Liver (tissue), 8 donors: ENCODE measurements at regions not wholly inside any gene's neighbourhood (a gene's known extent, or its start where the extent isn't known, plus 50 kb on each side); places are given as distances from the start of the nearest gene placed in this dataset.

Source experiments
- DNase-seq: peaks from one replicate; pipeline ENCODE4 v3.0.0-alpha.2; 2017; ENCODE audit warnings: low spot score
- H3K27ac ChIP-seq, 2 donors: one replicate each; pipeline ENCODE4 v1.7.0; 2013; ENCODE audit warnings: inconsistent platforms in 2 of 2, low read length in 2 of 2, control low read depth in 1 of 2, low read depth in 1 of 2, mild to moderate bottlenecking in 1 of 2
- H3K27me3 ChIP-seq, 4 donors: one replicate each; pipeline versions ENCODE4 v1.6.1 to v1.7.0; 2013; ENCODE audit warnings: low read length in 3 of 4, inconsistent platforms in 1 of 4, mild to moderate bottlenecking in 1 of 4, moderate library complexity in 1 of 4; ENCODE audit not compliant: control insufficient read depth in 4 of 4, insufficient read depth in 4 of 4
- H3K36me3 ChIP-seq, 4 donors: one replicate each; pipeline versions ENCODE4 v1.6.1 to v1.7.0; 2013; ENCODE audit warnings: low read length in 3 of 4, mild to moderate bottlenecking in 3 of 4, low read depth in 1 of 4, moderate library complexity in 1 of 4; ENCODE audit not compliant: control insufficient read depth in 4 of 4, insufficient read depth in 3 of 4
- H3K4me1 ChIP-seq, 4 donors: one replicate each; pipeline versions ENCODE4 v1.6.1 to v1.7.0; 2013; ENCODE audit warnings: low read length in 3 of 4, mild to moderate bottlenecking in 3 of 4, moderate library complexity in 1 of 4; ENCODE audit not compliant: control insufficient read depth in 4 of 4, insufficient read depth in 4 of 4
- H3K4me3 ChIP-seq, 3 donors: one replicate each; pipeline versions ENCODE4 v1.6.1 to v1.7.0; 2013; ENCODE audit warnings: low read length in 3 of 3, control low read depth in 1 of 3, low read depth in 1 of 3, mild to moderate bottlenecking in 1 of 3
- H3K9ac ChIP-seq, 2 donors: one replicate each; pipeline ENCODE4 v1.7.0; 2013; ENCODE audit warnings: low read length in 2 of 2, mild to moderate bottlenecking in 2 of 2, moderate library complexity in 2 of 2, control low read depth in 1 of 2, low read depth in 1 of 2
- H3K9me3 ChIP-seq, 4 donors: one replicate each; pipeline versions ENCODE4 v1.6.1 to v1.7.0; 2013; ENCODE audit warnings: low read length in 3 of 4; ENCODE audit not compliant: control insufficient read depth in 4 of 4
- ATF3 ChIP-seq: IDR thresholded peaks from 2 replicates; pipeline ENCODE4 v1.6.1; 2016; ENCODE audit warnings: antibody characterized with exemption
- CTCF ChIP-seq: fragments of 150-350 bp; IDR thresholded peaks from 2 replicates; pipeline ENCODE4 v1.5.1; 2017; ENCODE audit warnings: improper control_type of control experiment, low read depth, low read length; ENCODE audit not compliant: missing input control
- EGR1 ChIP-seq, 2 donors: IDR thresholded peaks; 2 replicates each; pipeline ENCODE4 v1.6.1; 2016 to 2018; ENCODE audit warnings: antibody characterized with exemption in 2 of 2, low read depth in 2 of 2
- FOXA1 ChIP-seq: IDR thresholded peaks from 2 replicates; pipeline ENCODE4 v1.6.1; 2016; ENCODE audit warnings: antibody characterized with exemption
- FOXA2 ChIP-seq: IDR thresholded peaks from 2 replicates; pipeline ENCODE4 v1.6.1; 2016; ENCODE audit warnings: antibody characterized with exemption
- GABPA ChIP-seq, 2 donors: IDR thresholded peaks in 1 of 2; conservative IDR thresholded peaks in 1 of 2; 2 replicates each; pipeline ENCODE4 v1.6.1; 2016; ENCODE audit warnings: antibody characterized with exemption in 2 of 2, mild to moderate bottlenecking in 1 of 2, moderate library complexity in 1 of 2
- HNF4A ChIP-seq, 2 donors: conservative IDR thresholded peaks; 2 replicates each; pipeline ENCODE4 v1.6.1; 2016; ENCODE audit warnings: antibody characterized with exemption in 2 of 2, mild to moderate bottlenecking in 2 of 2
- HNF4G ChIP-seq: IDR thresholded peaks from 2 replicates; pipeline ENCODE4 v1.6.1; 2016; ENCODE audit warnings: antibody characterized with exemption
- JUND ChIP-seq, 2 donors: IDR thresholded peaks; 2 replicates each; pipeline ENCODE4 v1.6.1; 2016; ENCODE audit warnings: antibody characterized with exemption in 2 of 2
- MAX ChIP-seq: IDR thresholded peaks from 2 replicates; pipeline ENCODE4 v1.6.1; 2016; ENCODE audit warnings: antibody characterized with exemption
- NR2F2 ChIP-seq: IDR thresholded peaks from 2 replicates; pipeline ENCODE4 v1.6.1; 2016; ENCODE audit warnings: antibody characterized with exemption
- RAD21 ChIP-seq, 2 donors: IDR thresholded peaks; 2 replicates each; pipeline ENCODE4 v1.6.1; 2016; ENCODE audit warnings: antibody characterized with exemption in 2 of 2, mild to moderate bottlenecking in 2 of 2
- TAF1 ChIP-seq: conservative IDR thresholded peaks from 2 replicates; pipeline ENCODE4 v1.6.1; 2016; ENCODE audit warnings: antibody characterized with exemption, mild to moderate bottlenecking
- ZBTB33 ChIP-seq: IDR thresholded peaks from 2 replicates; pipeline ENCODE4 v1.6.1; 2016; ENCODE audit warnings: antibody characterized with exemption
- WGBS: extraction: QIAGEN DNeasy Blood & Tissue Kit; methylation state at CpG from one replicate; pipeline ENCODE4 v1.1.7; 2013; 5-methylcytosine and 5-hydroxymethylcytosine counted together
- donor health status: healthy.
- donor health status: healthy.
- donor health status: healthy.
- donor health status: healthy.
- donor health status: healthy.

GRCh38 chr16:25553711-25554436 is 137.9 kb upstream of the HS3ST4 start:
- no peaks in the 10 kb centered on the region for H3K36me3 ChIP-seq
- H3K27me3 ChIP-seq = peaks cover 0 to 5% (median 1%) of the 10 kb centered on the region in 4 donors
- TF ChIP-seq FOXA1 (no peak), FOXA2 (no peak), ATF3 (no peak), NR2F2 (no peak)
- H3K9me3 ChIP-seq = peaks cover 4 to 9% (median 6%) of the 10 kb centered on the region in 4 donors
- H3K9ac ChIP-seq = no peak overlapping the region
- DNase-seq = no peak
- WGBS = 78% methylated on average over 4 of the region's 4 CpGs
- H3K4me3 ChIP-seq = no peak overlapping the region
- no peak overlapping the region for H3K27ac ChIP-seq
- H3K4me1 ChIP-seq = no peaks in the 10 kb centered on the region

GRCh38 chr16:25550647-25551046 is 141.1 kb upstream of the HS3ST4 start:
- Histone ChIP-seq H3K9me3 (peaks cover 4 to 9% (median 7%) of the 10 kb centered on the region in 4 donors), H3K4me1 (no peaks in the 10 kb centered on the region), H3K27me3 (peaks cover 0 to 5% (median 1%) of the 10 kb centered on the region in 4 donors), H3K36me3 (no peaks in the 10 kb centered on the region), H3K4me3 (no peak overlapping the region), H3K9ac (no peak overlapping the region), H3K27ac (no peak overlapping the region)
- WGBS = 82% methylated on average over 1 of the region's 1 CpG
- no peak for DNase-seq
- TF ChIP-seq CTCF (no peak), FOXA2 (no peak), ZBTB33 (no peak)

GRCh38 chr16:25546791-25547190 is 145.0 kb upstream of the HS3ST4 start:
- WGBS = 25% methylated on average over 4 of the region's 4 CpGs
- H3K9ac ChIP-seq = no peak overlapping the region
- no peaks in the 10 kb centered on the region for H3K36me3 ChIP-seq
- no peaks in the 10 kb centered on the region for H3K4me1 ChIP-seq
- peaks cover 0 to 5% (median 3%) of the 10 kb centered on the region in 4 donors for H3K9me3 ChIP-seq
- DNase-seq = no peak
- H3K4me3 ChIP-seq = no peak overlapping the region
- peaks cover 0 to 3% (median 0%) of the 10 kb centered on the region in 4 donors for H3K27me3 ChIP-seq
- TF ChIP-seq HNF4G = no peak
- no peak overlapping the region for H3K27ac ChIP-seq

GRCh38 chr16:25544294-25544693 is 147.5 kb upstream of the HS3ST4 start:
- Histone ChIP-seq H3K4me1 (no peaks in the 10 kb centered on the region), H3K27ac (no peak overlapping the region), H3K9ac (no peak overlapping the region), H3K4me3 (no peak overlapping the region), H3K36me3 (no peaks in the 10 kb centered on the region), H3K9me3 (peaks cover 0 to 5% (median under 1%) of the 10 kb centered on the region in 4 donors), H3K27me3 (peaks cover 0 to 3% (median 0%) of the 10 kb centered on the region in 4 donors)
- WGBS = 91% methylated on average over 3 of the region's 3 CpGs
- no peak for DNase-seq
- TF ChIP-seq TAF1 = no peak
- no peak for TF ChIP-seq HNF4A (conservative IDR thresholded peaks at IDR 0.05)
- TF ChIP-seq GABPA (IDR thresholded peaks at IDR 0.05 in 1 of 2, conservative IDR thresholded peaks at IDR 0.05 in 1 of 2) = no peak
- no peak for TF ChIP-seq HNF4G
- TF ChIP-seq JUND (IDR thresholded peaks at IDR 0.05) = no peak
- no peak for TF ChIP-seq RAD21 (IDR thresholded peaks at IDR 0.05)
- no peak for TF ChIP-seq NR2F2
- no peak for TF ChIP-seq MAX
- TF ChIP-seq CTCF = no peak
- TF ChIP-seq EGR1 (IDR thresholded peaks at IDR 0.05; ENCODE audit: low read depth in 2 of 2) = no peak
